ENCODE measurements at regions not wholly inside any gene's neighbourhood (a gene's known extent, or its start where the extent isn't known, plus 50 kb on each side); places are given as distances from the start of the nearest gene placed in this dataset.

GRCh38 chr7:24025094-24025493, 258.9 kb upstream of the NPY start:
- in situ Hi-C loops (cut with MboI; ENCODE audit: low pct_ligation_motif_present in 1 of 4, low pct_unique_long_range_greater_than_20kb in 1 of 4, low sequenced_read_pairs in 3 of 4) (no loop called here), intact Hi-C loops (cut with DNase I; ENCODE audit: low total_unique reads) (no loop called here)
- TF ChIP-seq, protein P1, sequence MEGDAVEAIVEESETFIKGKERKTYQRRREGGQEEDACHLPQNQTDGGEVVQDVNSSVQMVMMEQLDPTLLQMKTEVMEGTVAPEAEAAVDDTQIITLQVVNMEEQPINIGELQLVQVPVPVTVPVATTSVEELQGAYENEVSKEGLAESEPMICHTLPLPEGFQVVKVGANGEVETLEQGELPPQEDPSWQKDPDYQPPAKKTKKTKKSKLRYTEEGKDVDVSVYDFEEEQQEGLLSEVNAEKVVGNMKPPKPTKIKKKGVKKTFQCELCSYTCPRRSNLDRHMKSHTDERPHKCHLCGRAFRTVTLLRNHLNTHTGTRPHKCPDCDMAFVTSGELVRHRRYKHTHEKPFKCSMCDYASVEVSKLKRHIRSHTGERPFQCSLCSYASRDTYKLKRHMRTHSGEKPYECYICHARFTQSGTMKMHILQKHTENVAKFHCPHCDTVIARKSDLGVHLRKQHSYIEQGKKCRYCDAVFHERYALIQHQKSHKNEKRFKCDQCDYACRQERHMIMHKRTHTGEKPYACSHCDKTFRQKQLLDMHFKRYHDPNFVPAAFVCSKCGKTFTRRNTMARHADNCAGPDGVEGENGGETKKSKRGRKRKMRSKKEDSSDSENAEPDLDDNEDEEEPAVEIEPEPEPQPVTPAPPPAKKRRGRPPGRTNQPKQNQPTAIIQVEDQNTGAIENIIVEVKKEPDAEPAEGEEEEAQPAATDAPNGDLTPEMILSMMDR (IDR thresholded peaks at IDR 0.05) = no peak
- TF ChIP-seq POLR2A (IDR thresholded peaks at IDR 0.05) (no peak), EP300 (IDR thresholded peaks at IDR 0.05; ENCODE audit: low read depth) (no peak), POLR2AphosphoS5 (IDR thresholded peaks at IDR 0.05) (no peak)
- 27 to 46% methylated on average over 2 of the region's 2 CpGs for WGBS, 2 donors (ENCODE audit: low coverage in 1 of 2)
- no peaks in the 10 kb centered on the region for H3K36me3 ChIP-seq
- no peak overlapping the region for H3K4me3 ChIP-seq
- H3K27me3 ChIP-seq = no peaks in the 10 kb centered on the region
- H3K4me1 ChIP-seq = no peaks in the 10 kb centered on the region
- H3K27ac ChIP-seq = no peak overlapping the region
- DNase-seq = no peak
- no peaks in the 10 kb centered on the region for H3K9me3 ChIP-seq

DNA sequence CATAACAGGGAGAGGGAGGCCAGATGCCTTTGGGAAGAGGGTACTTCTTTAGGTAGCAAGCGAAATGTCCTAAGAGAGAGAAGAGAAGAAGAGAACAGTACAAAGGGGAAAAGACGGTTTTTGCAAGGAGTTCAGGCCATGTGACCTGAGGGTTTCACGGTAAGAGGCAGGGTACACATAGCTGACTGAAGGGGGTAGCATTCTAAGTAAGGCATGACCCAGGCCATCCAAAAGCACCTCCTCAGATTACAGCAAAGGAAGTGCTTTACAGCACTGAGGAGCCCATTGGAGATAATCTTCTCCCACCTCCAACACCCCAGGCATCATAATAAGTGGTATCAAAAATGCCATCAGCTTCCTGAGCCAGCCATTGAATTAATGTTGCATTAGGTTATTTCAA, 258.2 kb upstream of the NPY start:
- no peaks in the 10 kb centered on the region for H3K27me3 ChIP-seq

DNA sequence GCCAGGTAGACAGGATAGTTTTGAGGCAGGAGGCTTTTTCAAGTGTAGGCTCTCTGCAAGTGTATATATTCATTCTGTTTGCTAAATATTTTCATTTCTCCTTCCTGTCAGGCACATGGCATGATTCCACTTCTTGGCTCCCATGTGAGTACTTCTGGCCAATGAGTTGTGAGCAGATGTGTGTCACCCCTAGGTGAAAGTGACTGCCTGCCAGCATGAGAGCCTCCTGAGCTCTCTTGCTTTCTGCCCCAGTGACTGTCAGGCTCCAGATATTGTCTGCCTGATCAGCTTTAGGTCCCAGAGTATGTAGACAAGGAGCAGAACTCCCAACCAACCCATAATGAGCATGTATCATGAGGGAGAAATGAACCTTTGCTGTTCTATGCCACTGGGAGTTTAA, 257.6 kb upstream of the NPY start:
- intact Hi-C loops (cut with DNase I; ENCODE audit: low total_unique reads) = no loop called here

More for the DNA sequence above, 258.2 kb upstream of the NPY start:
- in situ Hi-C loops (cut with MboI; ENCODE audit: low pct_ligation_motif_present in 1 of 4, low pct_unique_long_range_greater_than_20kb in 1 of 4, low sequenced_read_pairs in 3 of 4) (no loop called here), intact Hi-C loops (cut with DNase I; ENCODE audit: low total_unique reads) (no loop called here)
- H3K4me1 ChIP-seq = no peaks in the 10 kb centered on the region
- no peak overlapping the region for H3K4me3 ChIP-seq
- no peak for TF ChIP-seq POLR2AphosphoS5 (IDR thresholded peaks at IDR 0.05)
- DNase-seq = no peak
- no peaks in the 10 kb centered on the region for H3K9me3 ChIP-seq
- WGBS, 2 donors (ENCODE audit: low coverage in 1 of 2) = 63 to 85% methylated on average over 2 to 3 of the region's 3 CpGs
- no peak overlapping the region for H3K27ac ChIP-seq
- no peaks in the 10 kb centered on the region for H3K36me3 ChIP-seq

DNA sequence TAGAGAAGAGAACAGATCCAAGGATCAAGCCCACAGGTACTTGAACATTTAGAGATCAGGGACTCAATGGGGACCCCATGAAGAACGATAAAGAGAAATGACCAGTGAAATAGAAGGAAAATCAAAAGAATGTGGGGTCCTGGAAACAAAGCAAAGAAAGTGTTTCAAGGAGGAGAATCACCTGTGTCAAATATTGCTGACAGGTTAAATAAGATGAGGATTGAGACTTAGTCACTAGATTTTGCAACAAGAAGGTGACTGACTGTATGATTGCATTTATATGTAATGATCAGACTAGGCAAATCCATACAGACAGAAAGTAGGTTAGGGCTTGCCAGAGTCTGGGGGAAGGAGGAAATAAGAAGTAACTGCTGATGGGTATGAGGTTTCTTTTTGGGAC, 254.9 kb upstream of the NPY start:
- TF ChIP-seq POLR2AphosphoS5 (IDR thresholded peaks at IDR 0.05) = no peak
- TF ChIP-seq, protein P1 (IDR thresholded peaks at IDR 0.05) = no peak
- no peak for TF ChIP-seq POLR2A (IDR thresholded peaks at IDR 0.05)
- TF ChIP-seq EP300 (IDR thresholded peaks at IDR 0.05; ENCODE audit: low read depth) = no peak
- no peaks in the 10 kb centered on the region for H3K4me1 ChIP-seq
- WGBS, 2 donors (ENCODE audit: low coverage in 1 of 2) = 81% methylated on average over 1 of the region's 1 CpG; no CpG with 5 or more reads in 1 of the 2 donors
- H3K9me3 ChIP-seq = no peaks in the 10 kb centered on the region
- H3K27me3 ChIP-seq = no peaks in the 10 kb centered on the region
- H3K4me3 ChIP-seq = no peak overlapping the region
- no peak overlapping the region for H3K27ac ChIP-seq
- no peaks in the 10 kb centered on the region for H3K36me3 ChIP-seq
- intact Hi-C loops (cut with DNase I; ENCODE audit: low total_unique reads) = no loop called here
- in situ Hi-C loops (cut with MboI; ENCODE audit: low pct_ligation_motif_present in 1 of 4, low pct_unique_long_range_greater_than_20kb in 1 of 4, low sequenced_read_pairs in 3 of 4) = no loop called here
- DNase-seq = no peak

More for the DNA sequence above, 257.6 kb upstream of the NPY start:
- no peaks in the 10 kb centered on the region for H3K36me3 ChIP-seq
- DNase-seq = no peak
- H3K27ac ChIP-seq = no peak overlapping the region
- no peaks in the 10 kb centered on the region for H3K4me1 ChIP-seq
- H3K9me3 ChIP-seq = no peaks in the 10 kb centered on the region
- no peak for TF ChIP-seq POLR2A (IDR thresholded peaks at IDR 0.05)
- TF ChIP-seq, protein P1 (IDR thresholded peaks at IDR 0.05) = no peak
- TF ChIP-seq EP300 (IDR thresholded peaks at IDR 0.05; ENCODE audit: low read depth) = no peak
- no peak for TF ChIP-seq POLR2AphosphoS5 (IDR thresholded peaks at IDR 0.05)
- H3K27me3 ChIP-seq = no peaks in the 10 kb centered on the region
- in situ Hi-C loops (cut with MboI; ENCODE audit: low pct_ligation_motif_present in 1 of 4, low pct_unique_long_range_greater_than_20kb in 1 of 4, low sequenced_read_pairs in 3 of 4) = no loop called here
- no peak overlapping the region for H3K4me3 ChIP-seq

GRCh38 chr7:24034251-24034650, 249.7 kb upstream of the NPY start:
- in situ Hi-C loops (cut with MboI; ENCODE audit: low pct_ligation_motif_present in 1 of 4, low pct_unique_long_range_greater_than_20kb in 1 of 4, low sequenced_read_pairs in 3 of 4) (no loop called here), intact Hi-C loops (cut with DNase I; ENCODE audit: low total_unique reads) (no loop called here)
- Histone ChIP-seq H3K4me1 (no peaks in the 10 kb centered on the region), H3K9me3 (no peaks in the 10 kb centered on the region), H3K27me3 (no peaks in the 10 kb centered on the region), H3K4me3 (no peak overlapping the region), H3K36me3 (no peaks in the 10 kb centered on the region), H3K27ac (no peak overlapping the region)
- DNase-seq = no peak
- WGBS, 2 donors (ENCODE audit: low coverage in 1 of 2) = 20 to 47% methylated on average over 1 of the region's 1 CpG
- TF ChIP-seq, protein P1 (IDR thresholded peaks at IDR 0.05) = no peak
- TF ChIP-seq EP300 (IDR thresholded peaks at IDR 0.05; ENCODE audit: low read depth) (no peak), POLR2A (IDR thresholded peaks at IDR 0.05) (no peak), POLR2AphosphoS5 (IDR thresholded peaks at IDR 0.05) (no peak)

All from transverse colon (tissue), 4 donors.